ENCODE measurements at regions not wholly inside any gene's neighbourhood (a gene's known extent, or its start where the extent isn't known, plus 50 kb on each side); places are given as distances from the start of the nearest gene placed in this dataset.

DNA sequence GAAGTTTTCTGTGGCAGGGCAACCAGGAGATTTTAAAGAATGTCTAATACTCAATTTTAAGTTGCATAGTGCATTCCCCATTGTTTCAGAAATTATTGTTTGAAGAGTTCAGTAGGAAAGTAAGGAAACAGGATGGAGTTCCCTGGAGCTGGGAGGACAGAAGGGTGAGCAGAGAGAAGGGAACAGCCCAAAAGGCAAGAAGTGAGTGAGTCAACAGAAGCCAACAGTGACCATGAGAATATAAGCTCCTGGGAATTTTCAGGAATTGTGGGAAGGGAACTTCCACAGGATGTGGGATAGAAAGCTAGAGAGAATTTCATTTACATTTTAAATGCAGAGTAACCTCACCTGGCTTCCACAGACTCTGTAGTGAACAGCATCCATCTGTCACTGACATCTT is 268.1 kb upstream of the ATP5MC3 start:
- TF ChIP-seq SP1 (IDR thresholded peaks at IDR 0.05) (no peak), TAF1 (conservative IDR thresholded peaks at IDR 0.05) (no peak), HNF4G (IDR thresholded peaks at IDR 0.05) (no peak), NR2F2 (IDR thresholded peaks at IDR 0.05) (no peak), HNF4A (conservative IDR thresholded peaks at IDR 0.05) (no peak), FOXA1 (IDR thresholded peaks at IDR 0.05) (no peak), RXRA (IDR thresholded peaks at IDR 0.05) (no peak), EGR1 (IDR thresholded peaks at IDR 0.05; ENCODE audit: low read depth in 2 of 2) (no peak), YY1 (IDR thresholded peaks at IDR 0.05) (no peak), GABPA (IDR thresholded peaks at IDR 0.05 in 1 of 2, conservative IDR thresholded peaks at IDR 0.05 in 1 of 2) (no peak), FOXA2 (IDR thresholded peaks at IDR 0.05) (no peak), RAD21 (IDR thresholded peaks at IDR 0.05) (no peak)
- TF ChIP-seq, protein P1, sequence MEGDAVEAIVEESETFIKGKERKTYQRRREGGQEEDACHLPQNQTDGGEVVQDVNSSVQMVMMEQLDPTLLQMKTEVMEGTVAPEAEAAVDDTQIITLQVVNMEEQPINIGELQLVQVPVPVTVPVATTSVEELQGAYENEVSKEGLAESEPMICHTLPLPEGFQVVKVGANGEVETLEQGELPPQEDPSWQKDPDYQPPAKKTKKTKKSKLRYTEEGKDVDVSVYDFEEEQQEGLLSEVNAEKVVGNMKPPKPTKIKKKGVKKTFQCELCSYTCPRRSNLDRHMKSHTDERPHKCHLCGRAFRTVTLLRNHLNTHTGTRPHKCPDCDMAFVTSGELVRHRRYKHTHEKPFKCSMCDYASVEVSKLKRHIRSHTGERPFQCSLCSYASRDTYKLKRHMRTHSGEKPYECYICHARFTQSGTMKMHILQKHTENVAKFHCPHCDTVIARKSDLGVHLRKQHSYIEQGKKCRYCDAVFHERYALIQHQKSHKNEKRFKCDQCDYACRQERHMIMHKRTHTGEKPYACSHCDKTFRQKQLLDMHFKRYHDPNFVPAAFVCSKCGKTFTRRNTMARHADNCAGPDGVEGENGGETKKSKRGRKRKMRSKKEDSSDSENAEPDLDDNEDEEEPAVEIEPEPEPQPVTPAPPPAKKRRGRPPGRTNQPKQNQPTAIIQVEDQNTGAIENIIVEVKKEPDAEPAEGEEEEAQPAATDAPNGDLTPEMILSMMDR (IDR thresholded peaks at IDR 0.05; ENCODE audit: low read depth, low read length, missing input control) = no peak
- TF ChIP-seq, protein P2, sequence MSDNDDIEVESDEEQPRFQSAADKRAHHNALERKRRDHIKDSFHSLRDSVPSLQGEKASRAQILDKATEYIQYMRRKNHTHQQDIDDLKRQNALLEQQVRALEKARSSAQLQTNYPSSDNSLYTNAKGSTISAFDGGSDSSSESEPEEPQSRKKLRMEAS (IDR thresholded peaks at IDR 0.05) = no peak
- TF ChIP-seq, protein P3, sequence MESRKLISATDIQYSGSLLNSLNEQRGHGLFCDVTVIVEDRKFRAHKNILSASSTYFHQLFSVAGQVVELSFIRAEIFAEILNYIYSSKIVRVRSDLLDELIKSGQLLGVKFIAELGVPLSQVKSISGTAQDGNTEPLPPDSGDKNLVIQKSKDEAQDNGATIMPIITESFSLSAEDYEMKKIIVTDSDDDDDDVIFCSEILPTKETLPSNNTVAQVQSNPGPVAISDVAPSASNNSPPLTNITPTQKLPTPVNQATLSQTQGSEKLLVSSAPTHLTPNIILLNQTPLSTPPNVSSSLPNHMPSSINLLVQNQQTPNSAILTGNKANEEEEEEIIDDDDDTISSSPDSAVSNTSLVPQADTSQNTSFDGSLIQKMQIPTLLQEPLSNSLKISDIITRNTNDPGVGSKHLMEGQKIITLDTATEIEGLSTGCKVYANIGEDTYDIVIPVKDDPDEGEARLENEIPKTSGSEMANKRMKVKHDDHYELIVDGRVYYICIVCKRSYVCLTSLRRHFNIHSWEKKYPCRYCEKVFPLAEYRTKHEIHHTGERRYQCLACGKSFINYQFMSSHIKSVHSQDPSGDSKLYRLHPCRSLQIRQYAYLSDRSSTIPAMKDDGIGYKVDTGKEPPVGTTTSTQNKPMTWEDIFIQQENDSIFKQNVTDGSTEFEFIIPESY (IDR thresholded peaks at IDR 0.05) = no peak
- TF ChIP-seq, protein P4, sequence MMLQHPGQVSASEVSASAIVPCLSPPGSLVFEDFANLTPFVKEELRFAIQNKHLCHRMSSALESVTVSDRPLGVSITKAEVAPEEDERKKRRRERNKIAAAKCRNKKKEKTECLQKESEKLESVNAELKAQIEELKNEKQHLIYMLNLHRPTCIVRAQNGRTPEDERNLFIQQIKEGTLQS (IDR thresholded peaks at IDR 0.05) = no peak
- TF ChIP-seq, protein P5, sequence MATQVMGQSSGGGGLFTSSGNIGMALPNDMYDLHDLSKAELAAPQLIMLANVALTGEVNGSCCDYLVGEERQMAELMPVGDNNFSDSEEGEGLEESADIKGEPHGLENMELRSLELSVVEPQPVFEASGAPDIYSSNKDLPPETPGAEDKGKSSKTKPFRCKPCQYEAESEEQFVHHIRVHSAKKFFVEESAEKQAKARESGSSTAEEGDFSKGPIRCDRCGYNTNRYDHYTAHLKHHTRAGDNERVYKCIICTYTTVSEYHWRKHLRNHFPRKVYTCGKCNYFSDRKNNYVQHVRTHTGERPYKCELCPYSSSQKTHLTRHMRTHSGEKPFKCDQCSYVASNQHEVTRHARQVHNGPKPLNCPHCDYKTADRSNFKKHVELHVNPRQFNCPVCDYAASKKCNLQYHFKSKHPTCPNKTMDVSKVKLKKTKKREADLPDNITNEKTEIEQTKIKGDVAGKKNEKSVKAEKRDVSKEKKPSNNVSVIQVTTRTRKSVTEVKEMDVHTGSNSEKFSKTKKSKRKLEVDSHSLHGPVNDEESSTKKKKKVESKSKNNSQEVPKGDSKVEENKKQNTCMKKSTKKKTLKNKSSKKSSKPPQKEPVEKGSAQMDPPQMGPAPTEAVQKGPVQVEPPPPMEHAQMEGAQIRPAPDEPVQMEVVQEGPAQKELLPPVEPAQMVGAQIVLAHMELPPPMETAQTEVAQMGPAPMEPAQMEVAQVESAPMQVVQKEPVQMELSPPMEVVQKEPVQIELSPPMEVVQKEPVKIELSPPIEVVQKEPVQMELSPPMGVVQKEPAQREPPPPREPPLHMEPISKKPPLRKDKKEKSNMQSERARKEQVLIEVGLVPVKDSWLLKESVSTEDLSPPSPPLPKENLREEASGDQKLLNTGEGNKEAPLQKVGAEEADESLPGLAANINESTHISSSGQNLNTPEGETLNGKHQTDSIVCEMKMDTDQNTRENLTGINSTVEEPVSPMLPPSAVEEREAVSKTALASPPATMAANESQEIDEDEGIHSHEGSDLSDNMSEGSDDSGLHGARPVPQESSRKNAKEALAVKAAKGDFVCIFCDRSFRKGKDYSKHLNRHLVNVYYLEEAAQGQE (IDR thresholded peaks at IDR 0.05) = no peak
- DNase-seq (ENCODE audit: low spot score) = no peak
- Histone ChIP-seq H3K4me3 (ENCODE audit: low read depth in 1 of 3, low read length in 3 of 3) (no peak overlapping the region), H3K36me3 (ENCODE audit: control insufficient read depth in 4 of 4, insufficient read depth in 3 of 4, low read depth in 1 of 4, low read length in 3 of 4) (no peaks in the 10 kb centered on the region), H3K27ac (ENCODE audit: low read depth in 1 of 2, low read length in 2 of 2) (no peak overlapping the region), H3K27me3 (ENCODE audit: control insufficient read depth in 4 of 4, insufficient read depth in 4 of 4, low read length in 3 of 4) (no peaks in the 10 kb centered on the region), H3K9ac (ENCODE audit: low read depth in 1 of 2, low read length in 2 of 2) (no peak overlapping the region), H3K9me3 (ENCODE audit: control insufficient read depth in 4 of 4, low read length in 3 of 4) (no peaks in the 10 kb centered on the region), H3K4me1 (ENCODE audit: control insufficient read depth in 4 of 4, insufficient read depth in 4 of 4, low read length in 3 of 4) (no peaks in the 10 kb centered on the region)

DNA sequence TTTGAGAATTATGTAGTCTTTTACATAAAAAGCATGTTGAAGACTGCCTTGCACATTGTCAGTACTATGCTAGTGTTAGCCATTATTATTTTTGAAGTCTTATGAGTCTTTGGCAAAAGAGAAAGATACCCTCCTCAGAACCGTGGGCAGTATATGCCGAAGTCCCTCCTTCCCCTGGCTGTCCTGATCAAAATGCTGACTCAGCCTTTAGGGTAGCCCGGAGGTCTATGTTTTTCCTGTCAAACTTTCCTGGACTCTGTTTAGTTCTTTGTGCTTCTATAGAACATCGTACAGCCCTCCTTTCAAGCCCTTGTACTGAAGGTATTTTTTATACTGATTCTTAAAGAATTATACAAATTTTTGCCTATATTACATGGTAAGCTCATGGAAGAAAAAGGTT is 264.7 kb upstream of the ATP5MC3 start:
- Histone ChIP-seq H3K9me3 (ENCODE audit: control insufficient read depth in 4 of 4, low read length in 3 of 4) (no peaks in the 10 kb centered on the region), H3K27me3 (ENCODE audit: control insufficient read depth in 4 of 4, insufficient read depth in 4 of 4, low read length in 3 of 4) (peaks cover 0 to 2% (median 0%) of the 10 kb centered on the region in 4 donors), H3K36me3 (ENCODE audit: control insufficient read depth in 4 of 4, insufficient read depth in 3 of 4, low read depth in 1 of 4, low read length in 3 of 4) (no peaks in the 10 kb centered on the region), H3K4me3 (ENCODE audit: low read depth in 1 of 3, low read length in 3 of 3) (no peak overlapping the region), H3K27ac (ENCODE audit: low read depth in 1 of 2, low read length in 2 of 2) (no peak overlapping the region), H3K9ac (ENCODE audit: low read depth in 1 of 2, low read length in 2 of 2) (no peak overlapping the region), H3K4me1 (ENCODE audit: control insufficient read depth in 4 of 4, insufficient read depth in 4 of 4, low read length in 3 of 4) (no peaks in the 10 kb centered on the region)
- DNase-seq (ENCODE audit: low spot score) = no peak
- WGBS = 77% methylated on average over 4 of the region's 4 CpGs
- TF ChIP-seq, protein P2 (IDR thresholded peaks at IDR 0.05) = no peak
- TF ChIP-seq, protein P3 (IDR thresholded peaks at IDR 0.05) = no peak
- TF ChIP-seq JUND (IDR thresholded peaks at IDR 0.05) (no peak), FOXA2 (IDR thresholded peaks at IDR 0.05) (no peak), GABPA (IDR thresholded peaks at IDR 0.05 in 1 of 2, conservative IDR thresholded peaks at IDR 0.05 in 1 of 2) (no peak), YY1 (IDR thresholded peaks at IDR 0.05) (no peak), HNF4G (IDR thresholded peaks at IDR 0.05) (no peak), RXRA (IDR thresholded peaks at IDR 0.05) (no peak), HNF4A (conservative IDR thresholded peaks at IDR 0.05) (no peak)
- TF ChIP-seq, protein P1 (IDR thresholded peaks at IDR 0.05; ENCODE audit: low read depth, low read length, missing input control) = no peak
